HCT116 (cell line): ENCODE measurements at regions not wholly inside any gene's neighbourhood (a gene's known extent, or its start where the extent isn't known, plus 50 kb on each side); places are given as distances from the start of the nearest gene placed in this dataset.

Experiments used
- ATAC-seq: fragments of 200-7000 bp; cut with Tn5 transposase; 2 replicates; pipeline ENCODE4 v1.9.1; 2020; ENCODE audit warnings: mild to moderate bottlenecking, moderate library complexity
- BruUV-seq: library from RNA; stranded (reverse); fragments of 400-500 nt; replicated peaks from 2 replicates; lab custom pipeline; 2021; lab: Mats Ljungman, UMichigan
- CTCF ChIA-PET: fragments of 300-600 bp; sonication (Branson Sonifier 250); formaldehyde crosslinking; loops from one replicate; lab custom pipeline; 2021; ENCODE audit warnings: antibody characterized with exemption; lab: Charles Lee
- POLR2A ChIA-PET: fragments of 300-600, 350-600 bp; sonication (Branson Sonifier 250); formaldehyde crosslinking; loops from one replicate; lab custom pipeline; 2021; ENCODE audit warnings: antibody characterized with exemption; lab: Charles Lee
- RAD21 ChIA-PET, 2 experiments: fragments of 300-600 bp; sonication (Branson Sonifier 250); formaldehyde crosslinking; loops; one replicate each; lab custom pipeline; 2023; ENCODE audit warnings: low total read pairs in 2 of 2; ENCODE audit not compliant: uncharacterized antibody in 2 of 2, unreplicated experiment in 2 of 2, low non-redundant PET in 1 of 2; lab: Charles Lee
- DNase-seq: peaks from one replicate; pipeline ENCODE4 v3.0.0-alpha.2; 2010; ENCODE audit warnings: low read depth, low spot score
- H2AFZ ChIP-seq: fragments of 200-600 bp; shearing (Covaris generic), sonication (generic); 2 replicates; pipeline ENCODE4 v1.6.1; 2017; ENCODE audit warnings: low read depth, mixed run types, mixed read lengths, antibody characterized with exemption, low read length; ENCODE audit not compliant: poor library complexity, severe bottlenecking
- H3K27ac ChIP-seq: 2 replicates; pipeline ENCODE4 v1.5.1; 2012; ENCODE audit warnings: low read depth, low read length
- H3K27me3 ChIP-seq: fragments of 200-600 bp; sonication (generic); 2 replicates; pipeline ENCODE4 v1.6.1; 2016; ENCODE audit warnings: mixed run types, low read length, mixed read lengths; ENCODE audit not compliant: insufficient read depth
- H3K36me3 ChIP-seq, 2 experiments: fragments of 200-500 bp in 1 of 2; fragments of 200-600 bp in 1 of 2; sonication (Bioruptor generic) in 1 of 2; sonication (generic) in 1 of 2; 2 replicates each; pipeline versions ENCODE4 v1.5.1 to v1.6.1; 2014 to 2016; ENCODE audit warnings: low read length in 2 of 2, inconsistent platforms in 1 of 2, mixed read lengths in 1 of 2, mixed run types in 1 of 2; ENCODE audit not compliant: insufficient read depth in 2 of 2, control insufficient read depth in 1 of 2
- H3K4me1 ChIP-seq, 2 experiments: fragments of 200-600 bp in 1 of 2; sonication (generic) in 1 of 2; 2 replicates each; pipeline versions ENCODE4 v1.5.1 to v1.6.1; 2012 to 2017; ENCODE audit warnings: low read length in 2 of 2, inconsistent platforms in 1 of 2, mild to moderate bottlenecking in 1 of 2, mixed read lengths in 1 of 2, mixed run types in 1 of 2, moderate library complexity in 1 of 2; ENCODE audit not compliant: insufficient read depth in 2 of 2, control insufficient read depth in 1 of 2
- H3K4me2 ChIP-seq: fragments of 200-600 bp; sonication (generic); 2 replicates; pipeline ENCODE4 v1.6.1; 2017; ENCODE audit warnings: mixed run types, low read length, mixed read lengths
- H3K4me3 ChIP-seq, 2 experiments: fragments of 200-600 bp in 1 of 2; sonication (generic) in 1 of 2; replicated peaks in 1 of 2; 2 replicates each; pipeline ENCODE4 v1.5.1; 2011 to 2016; ENCODE audit warnings: low read length in 2 of 2, control low read depth in 1 of 2, low read depth in 1 of 2, mild to moderate bottlenecking in 1 of 2, mixed read lengths in 1 of 2, mixed run types in 1 of 2
- H3K79me2 ChIP-seq: fragments of 200-600 bp; sonication (generic); 2 replicates; pipeline ENCODE4 v1.6.1; 2017; ENCODE audit warnings: mild to moderate bottlenecking, mixed run types, low read length, moderate library complexity, mixed read lengths; ENCODE audit not compliant: insufficient read depth
- H3K9ac ChIP-seq: fragments of 200-600 bp; sonication (generic); 2 replicates; pipeline ENCODE4 v1.6.1; 2016; ENCODE audit warnings: low read length, mixed read lengths
- H3K9me2 ChIP-seq: fragments of 200-600 bp; sonication (generic), shearing (Covaris generic); 2 replicates; pipeline ENCODE4 v1.6.1; 2017; ENCODE audit warnings: mixed run types, mild to moderate bottlenecking, moderate library complexity; ENCODE audit not compliant: insufficient read depth
- H3K9me3 ChIP-seq, 2 experiments: fragments of 200-500 bp in 1 of 2; fragments of 200-600 bp in 1 of 2; sonication (Bioruptor generic) in 1 of 2; sonication (generic) in 1 of 2; 2 replicates each; pipeline ENCODE4 v1.6.1; 2014 to 2017; ENCODE audit warnings: low read length in 2 of 2, mixed read lengths in 2 of 2, inconsistent platforms in 1 of 2, low read depth in 1 of 2, mild to moderate bottlenecking in 1 of 2, mixed run types in 1 of 2, moderate library complexity in 1 of 2; ENCODE audit not compliant: control insufficient read depth in 1 of 2, insufficient read depth in 1 of 2
- H4K20me1 ChIP-seq: fragments of 200-600 bp; sonication (generic), shearing (Covaris generic); 2 replicates; pipeline ENCODE4 v1.6.1; 2017; ENCODE audit warnings: mixed run types, mild to moderate bottlenecking, moderate library complexity; ENCODE audit not compliant: insufficient read depth
- POLR2AphosphoS5 ChIP-seq: IDR thresholded peaks from 2 replicates; pipeline ENCODE4 v1.6.1; 2011; ENCODE audit warnings: mild to moderate bottlenecking, low read depth, low read length, moderate library complexity
- SRF ChIP-seq: IDR thresholded peaks from 2 replicates; pipeline ENCODE4 v1.6.1; 2012; ENCODE audit warnings: low read depth
- ZNF274 ChIP-seq: fragments of 200-500 bp; sonication (Bioruptor generic); IDR thresholded peaks from 2 replicates; pipeline ENCODE4 v1.6.1; 2014; ENCODE audit warnings: mild to moderate bottlenecking, low read depth, low read length, inconsistent platforms
- intact Hi-C: fragments of 100-400 bp; cut with micrococcal nuclease; formaldehyde crosslinking; loops from 2 replicates; pipeline ENCODE4 v1.10.0; 2022

GRCh38 chr5:135136546-135136945 lies 102.5 kb upstream of the PITX1 start:
- no peak overlapping the region for H2AFZ ChIP-seq
- no peaks in the 10 kb centered on the region for H3K36me3 ChIP-seq
- intact Hi-C loops: no loop called here
- ChIA-PET POLR2A (no interaction called here), CTCF (no interaction called here)
- H3K4me3 ChIP-seq: no peak overlapping the region
- no peaks in the 10 kb centered on the region for H3K9me3 ChIP-seq
- H3K27me3 ChIP-seq: no peaks in the 10 kb centered on the region
- DNase-seq: no peak
- H3K9me2 ChIP-seq: no peaks in the 10 kb centered on the region
- H3K9ac ChIP-seq: no peak overlapping the region
- TF ChIP-seq SRF: no peak
- TF ChIP-seq, all 23 proteins: peak for 0
- RAD21 ChIA-PET: no interaction called here
- no peaks in the 10 kb centered on the region for H3K79me2 ChIP-seq
- H3K27ac ChIP-seq: no peak overlapping the region
- peaks cover 35 to 55% of the 10 kb centered on the region in 2 experiments for H3K4me1 ChIP-seq
- no peak overlapping the region for H3K4me2 ChIP-seq
- no peak for ATAC-seq
- H4K20me1 ChIP-seq: no peaks in the 10 kb centered on the region
- no TSS peak for BruUV-seq

- Histone ChIP-seq H3K27me3 (no peaks in the 10 kb centered on the region), H3K4me3 (no peak overlapping the region), H3K79me2 (no peaks in the 10 kb centered on the region), H3K9ac (no peak overlapping the region), H3K36me3 (no peaks in the 10 kb centered on the region), H3K9me2 (no peaks in the 10 kb centered on the region), H4K20me1 (no peaks in the 10 kb centered on the region), H3K27ac (no peak overlapping the region), H2AFZ (no peak overlapping the region), H3K4me1 (peaks cover 26 to 47% of the 10 kb centered on the region in 2 experiments), H3K9me3 (no peaks in the 10 kb centered on the region), H3K4me2 (peak overlapping the region; percentile 17; the same call in 1 of the 2 replicates)
- ATAC-seq (no peak), DNase-seq (peak; percentile 36)
- TF ChIP-seq POLR2AphosphoS5: peak; percentile 65
- TF ChIP-seq ZNF274: no peak
- RAD21 ChIA-PET: no interaction called here
- POLR2A ChIA-PET: no interaction called here
- BruUV-seq: no TSS peak
- intact Hi-C loops: no loop called here
- CTCF ChIA-PET: no interaction called here
These were observed 101.7 kb upstream of the PITX1 start for GRCh38 chr5:135135530-135136226.
